IPS-NIHi7 (cell line): ENCODE measurements at regions not wholly inside any gene's neighbourhood (a gene's known extent, or its start where the extent isn't known, plus 50 kb on each side); places are given as distances from the start of the nearest gene placed in this dataset.

ENCODE experiments used
- DNase-seq: peaks from one replicate; pipeline ENCODE4 v3.0.0; 2012; ENCODE audit warnings: mixed read lengths; ENCODE audit errors: extremely low spot score

DNA sequence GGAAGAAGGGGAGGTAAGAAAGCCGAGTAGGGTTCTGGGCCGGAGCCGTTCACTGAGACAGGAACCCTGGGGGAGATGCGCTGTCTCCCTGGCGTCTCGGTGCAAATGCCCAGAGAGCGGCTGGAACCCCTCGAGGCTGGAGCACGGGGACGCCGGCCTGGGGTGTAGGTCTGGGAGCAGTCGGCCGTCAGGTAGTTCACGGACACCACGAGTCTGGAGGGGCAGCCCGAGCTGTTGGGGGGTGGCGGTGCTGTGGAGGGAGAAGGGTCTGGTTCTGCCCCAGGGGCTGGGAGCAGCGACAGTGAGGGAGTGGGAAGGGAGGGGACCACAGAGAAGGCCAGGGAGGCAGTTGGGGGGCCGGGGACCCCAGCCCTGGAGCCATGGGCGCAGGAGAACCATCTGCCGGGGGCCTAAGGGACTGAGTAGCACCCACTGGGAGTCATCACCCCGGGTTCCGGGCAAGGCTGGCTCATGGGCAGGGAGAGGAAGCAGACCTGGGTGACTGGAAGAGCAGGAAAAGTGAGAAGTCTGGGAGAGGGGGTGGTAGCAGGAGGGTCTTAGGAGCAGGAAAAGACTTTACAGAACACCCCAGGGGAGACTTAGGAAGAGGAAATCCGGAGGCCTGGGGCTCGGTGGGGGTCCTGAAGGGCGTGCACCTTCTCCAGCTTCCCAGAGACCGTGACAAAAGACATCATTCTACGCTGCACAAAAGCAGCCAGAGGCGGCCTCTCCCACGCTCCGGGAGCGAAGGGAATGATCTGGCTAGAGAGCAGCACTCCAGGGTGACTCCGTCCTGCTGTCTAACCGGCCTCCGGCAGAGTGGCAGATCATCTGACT is 173.1 kb upstream of the SOX1 start:
- peak; percentile 39 for DNase-seq

DNA sequence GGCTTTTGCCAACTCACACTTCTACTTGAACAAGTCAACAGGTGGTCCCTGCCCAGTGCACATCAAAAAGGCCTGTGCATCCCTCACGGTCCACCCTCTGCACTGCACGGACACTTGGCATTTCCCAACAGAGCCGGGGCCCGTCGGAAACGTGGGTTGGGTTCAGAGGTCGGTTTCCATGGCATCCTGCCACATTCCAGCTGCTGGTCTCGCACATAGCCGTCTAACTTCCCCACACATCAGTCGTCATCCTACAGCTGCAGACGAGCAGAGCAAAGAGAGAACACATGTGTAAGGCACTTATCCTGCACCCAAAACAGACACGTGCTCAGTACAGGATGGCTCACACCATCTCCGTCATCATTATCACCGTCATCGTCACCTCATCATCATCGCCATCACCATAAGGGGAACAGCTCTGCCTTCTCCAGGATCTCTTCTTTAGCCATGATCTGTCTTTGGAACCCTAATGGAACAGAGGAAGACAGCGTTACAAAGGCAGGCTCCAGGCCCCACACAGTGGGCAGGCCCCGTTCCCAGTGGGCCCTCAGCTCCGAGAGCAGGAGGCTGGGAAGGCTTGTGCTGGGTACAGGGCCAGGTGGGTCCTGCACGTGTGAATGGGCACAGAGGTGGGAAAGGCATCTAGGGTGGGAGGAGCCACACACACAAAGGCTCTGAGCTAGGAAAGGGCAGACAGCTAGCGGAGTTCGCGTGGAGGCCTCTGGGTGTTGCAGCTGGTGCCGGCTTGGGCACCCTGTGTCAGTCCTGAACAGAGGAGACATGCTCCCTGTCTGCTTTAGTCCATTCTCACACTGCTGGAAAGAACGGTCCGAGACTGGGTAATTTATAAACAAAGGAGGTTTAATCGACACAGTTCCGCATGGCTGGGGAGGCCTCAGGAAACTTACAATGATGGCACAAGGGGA is 170.8 kb upstream of the SOX1 start:
- DNase-seq = no peak

GRCh38 chr13:111897178-111897845 is 169.6 kb upstream of the SOX1 start:
- DNase-seq = no peak

DNA sequence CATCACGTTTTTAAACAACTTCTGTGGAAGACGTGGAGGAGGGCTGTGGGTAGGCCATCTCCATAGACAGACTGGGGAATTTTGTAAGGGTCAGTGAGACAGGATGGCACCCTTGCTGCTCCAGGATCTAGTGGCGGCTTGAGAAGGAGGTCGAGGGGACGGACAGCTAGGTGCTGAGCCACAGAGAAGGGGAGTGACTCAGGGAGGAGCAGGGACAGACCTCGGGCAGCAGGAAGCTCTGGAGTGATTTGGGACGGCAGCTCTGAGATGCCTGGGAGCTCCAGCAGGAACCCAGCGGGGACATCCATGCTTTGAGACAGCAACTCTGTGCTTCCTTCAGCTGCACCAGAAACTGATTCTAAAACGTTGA is 169.1 kb upstream of the SOX1 start:
- DNase-seq = no peak

DNA sequence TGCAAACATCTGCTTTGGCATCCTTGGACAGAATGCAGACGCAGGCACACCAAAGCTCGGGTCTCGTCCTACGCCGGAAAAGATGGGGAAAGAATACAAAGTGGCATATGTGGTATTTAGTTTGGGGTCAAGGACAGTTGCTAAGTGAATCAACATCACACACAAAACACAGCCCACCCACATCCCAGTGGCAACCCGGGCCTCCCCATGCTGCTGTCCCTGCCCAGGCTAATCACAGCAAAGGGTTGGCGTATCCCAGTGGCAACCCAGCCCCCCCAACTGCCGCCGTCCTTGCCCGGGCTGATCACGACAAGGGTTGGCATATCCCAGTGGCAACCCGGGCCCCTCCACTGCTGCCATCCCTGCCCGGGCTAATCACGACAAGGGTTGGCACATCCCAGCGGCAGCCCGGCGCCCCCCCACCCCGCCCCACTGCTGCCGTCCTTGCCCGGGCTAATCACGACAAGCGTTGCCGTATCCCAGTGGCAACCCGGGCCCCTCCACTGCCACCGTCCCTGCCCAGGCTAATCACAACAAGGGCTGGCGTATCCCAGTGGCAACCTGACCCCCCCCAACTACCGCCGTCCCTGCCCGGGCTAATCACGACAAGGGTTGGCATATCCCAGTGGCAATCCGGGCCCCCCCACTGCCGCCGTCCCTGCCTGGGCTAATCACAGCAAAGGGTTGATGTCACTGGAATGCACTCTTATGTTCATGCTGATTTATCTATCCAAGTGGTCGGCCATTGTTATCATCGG is 167.8 kb upstream of the SOX1 start:
- no peak for DNase-seq

DNA sequence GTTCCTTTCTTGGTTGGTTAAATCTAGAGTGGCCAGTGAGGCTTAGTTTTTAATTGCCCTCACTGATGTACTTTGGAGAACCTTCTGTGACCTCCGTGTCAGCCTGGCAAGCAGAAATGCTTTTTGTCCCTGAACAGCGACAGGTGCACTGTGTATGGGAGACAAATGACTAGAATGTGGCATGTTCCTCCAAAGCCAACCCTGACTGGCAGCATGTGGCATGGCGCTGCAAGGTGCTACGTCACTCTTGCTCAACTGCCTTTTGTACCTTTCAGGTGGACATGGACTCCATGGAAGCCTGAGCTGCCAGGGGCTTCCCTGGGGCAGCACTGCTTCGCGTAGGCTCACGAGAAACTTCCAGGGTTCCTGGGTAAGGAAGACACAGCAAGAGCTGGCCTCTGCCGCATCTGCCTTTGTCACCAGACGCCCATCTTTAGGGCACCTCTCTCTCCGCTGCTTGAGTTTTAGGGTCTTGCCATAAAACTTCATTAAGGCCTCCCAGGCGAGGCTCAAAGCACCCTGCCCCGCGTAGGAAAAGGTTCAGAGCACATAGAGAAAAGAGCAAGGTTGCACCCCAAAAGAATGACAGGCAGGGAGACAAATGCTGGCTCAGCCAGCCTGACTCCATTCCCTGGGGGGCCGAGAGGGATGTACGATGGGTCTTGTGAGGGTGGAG is 167.1 kb upstream of the SOX1 start:
- DNase-seq = no peak

DNA sequence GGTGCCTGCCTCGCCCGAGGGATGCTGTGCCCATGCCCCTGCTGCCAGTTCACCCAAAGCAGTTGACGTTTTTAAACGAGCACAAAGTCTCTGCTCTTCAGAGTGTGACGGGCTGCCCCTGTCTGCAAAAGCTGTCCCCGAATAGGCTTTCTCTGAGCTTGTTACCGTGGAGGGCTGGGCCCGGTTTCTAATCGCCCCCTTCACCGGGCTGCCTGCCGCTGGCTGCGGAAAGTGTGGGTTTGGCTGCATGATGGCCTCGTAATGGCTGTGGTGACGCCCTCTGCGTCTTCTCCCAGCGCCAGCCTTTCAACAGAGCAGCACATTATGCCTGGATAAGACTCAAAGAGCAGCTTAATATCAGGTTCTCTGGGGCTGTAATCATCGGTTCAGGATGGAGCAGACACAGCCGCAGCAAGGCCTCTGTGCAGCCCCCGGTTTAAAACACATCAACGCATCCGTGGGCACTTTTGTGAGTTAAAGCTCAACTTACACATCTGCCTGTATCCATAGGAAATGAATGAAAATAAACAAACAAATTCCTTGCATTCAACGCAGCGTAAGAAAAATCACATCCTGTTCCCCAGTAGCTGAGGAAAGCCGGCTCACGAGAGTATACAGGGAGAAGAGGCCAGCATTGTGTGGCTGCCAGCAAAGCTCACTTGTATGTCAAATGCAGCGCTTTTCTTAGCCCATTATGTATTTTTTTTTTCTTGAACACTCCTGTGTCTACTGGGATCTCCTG is 166.4 kb upstream of the SOX1 start:
- DNase-seq = no peak

- DNase-seq = no peak
These were observed 165.6 kb upstream of the SOX1 start for GRCh38 chr13:111901267-111901915.

- DNase-seq = no peak
These were observed 164.2 kb upstream of the SOX1 start for GRCh38 chr13:111902726-111903125.

DNA sequence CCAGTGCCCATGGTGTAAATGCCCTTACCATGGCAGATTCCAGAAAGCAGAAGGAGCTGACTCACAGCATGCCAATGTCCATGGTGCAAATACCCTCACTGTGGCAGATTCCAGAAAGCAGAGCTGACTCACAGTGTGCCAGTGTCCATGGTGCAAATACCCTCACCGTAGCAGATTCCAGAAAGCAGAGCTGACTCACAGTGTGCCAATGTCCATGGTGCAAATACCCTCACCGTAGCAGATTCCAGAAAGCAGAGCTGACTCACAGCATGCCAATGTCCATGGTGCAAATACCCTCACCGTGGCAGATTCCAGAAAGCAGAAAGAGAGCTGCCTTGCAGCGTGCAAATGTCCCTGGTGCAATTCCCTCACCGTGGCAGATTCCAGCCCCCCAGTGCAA is 163.8 kb upstream of the SOX1 start:
- DNase-seq = no peak

DNA sequence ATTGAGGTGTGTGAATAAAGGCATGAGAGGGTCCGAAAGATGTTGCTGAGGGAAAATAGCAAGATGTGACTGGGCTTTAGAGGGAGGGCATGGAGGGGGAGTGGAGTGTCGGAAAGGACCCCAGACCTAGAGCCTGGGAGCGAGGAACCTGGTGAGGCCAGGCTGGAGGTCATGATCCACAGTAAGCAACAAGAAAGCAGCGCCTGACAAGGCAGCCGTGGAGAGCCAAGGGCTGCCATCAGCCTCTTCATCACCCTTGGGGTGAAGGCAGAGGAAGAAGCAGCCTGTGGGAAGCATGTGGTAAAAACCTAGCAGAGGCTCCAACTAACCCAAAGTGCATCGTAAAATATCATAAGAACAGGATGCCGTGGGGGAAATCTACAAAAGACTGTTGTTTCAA is 162.8 kb upstream of the SOX1 start:
- DNase-seq = no peak

GRCh38 chr13:111904701-111905608 is 162.0 kb upstream of the SOX1 start:
- peak; percentile 57 for DNase-seq

GRCh38 chr13:111905609-111905945 is 161.4 kb upstream of the SOX1 start:
- no peak for DNase-seq

- DNase-seq = no peak
These were observed 160.6 kb upstream of the SOX1 start for GRCh38 chr13:111906306-111906705.

DNA sequence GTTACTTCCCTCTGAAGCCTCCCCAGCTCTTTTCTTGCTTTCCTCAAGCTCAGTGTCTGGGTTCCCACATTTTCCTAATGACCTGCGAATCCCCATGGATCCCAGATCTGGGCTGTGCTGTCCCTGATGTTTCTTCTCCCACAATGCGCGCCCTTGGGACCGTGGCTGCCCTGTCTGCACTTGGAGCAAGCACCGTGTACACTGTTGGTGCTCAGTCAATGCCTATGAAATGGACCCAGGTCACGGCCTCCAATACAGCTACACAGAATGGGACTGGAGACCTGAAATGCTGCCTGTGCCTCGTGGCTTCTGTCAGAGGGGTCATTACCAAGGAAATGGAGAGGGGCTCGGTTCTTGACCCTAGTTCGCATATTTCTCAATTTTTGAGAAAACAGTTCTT is 160.1 kb upstream of the SOX1 start:
- no peak for DNase-seq

DNA sequence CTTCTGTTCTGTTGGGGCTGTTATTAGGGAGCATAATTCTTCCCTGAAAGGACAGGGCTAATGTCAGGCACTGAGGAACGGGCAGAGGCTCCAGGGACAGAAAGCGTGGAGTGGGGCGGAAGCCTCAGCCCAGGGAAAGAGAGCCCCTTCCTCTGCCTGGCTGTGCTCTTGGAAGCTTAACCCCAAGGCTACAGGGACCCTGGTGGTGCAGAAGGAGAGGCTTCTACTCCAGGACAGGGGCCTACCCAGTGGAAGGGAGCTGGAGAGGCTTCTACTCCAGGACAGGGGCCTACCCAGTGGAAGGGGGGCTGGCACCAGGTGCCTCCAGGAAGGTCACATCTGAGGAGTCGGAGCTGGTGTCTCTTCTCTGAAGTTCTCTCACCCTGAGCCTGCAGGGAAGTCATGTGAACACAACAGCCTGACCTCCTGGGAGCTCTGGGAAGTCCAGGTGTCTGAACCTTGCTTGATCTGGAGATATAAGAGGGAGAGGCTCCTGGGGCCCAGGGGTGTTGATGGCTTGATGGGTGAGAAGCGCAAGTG is 159.5 kb upstream of the SOX1 start:
- no peak for DNase-seq

- no peak for DNase-seq
These were observed 158.6 kb upstream of the SOX1 start for GRCh38 chr13:111908361-111908760.

GRCh38 chr13:111908981-111909380 is 158.0 kb upstream of the SOX1 start:
- DNase-seq = no peak

DNA sequence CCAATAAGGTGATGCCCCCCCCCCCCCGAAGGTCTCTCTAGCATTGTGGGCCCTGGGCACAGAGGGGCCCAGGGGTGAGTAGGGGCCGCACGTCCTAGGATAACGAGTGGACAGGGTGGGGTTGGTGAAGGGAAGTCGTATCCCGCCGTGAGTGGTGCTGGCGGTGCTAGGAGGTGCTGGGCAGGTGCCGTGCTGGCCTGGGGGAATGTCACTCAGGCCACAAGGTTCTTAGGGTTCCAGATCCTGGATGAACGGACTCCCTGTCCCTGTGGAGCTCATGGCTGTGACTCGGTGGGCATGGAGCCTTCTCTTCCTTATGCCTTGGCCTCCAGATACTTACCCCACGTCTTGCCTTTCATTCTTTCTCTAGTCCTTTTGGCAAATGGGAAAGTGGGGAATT is 157.4 kb upstream of the SOX1 start:
- DNase-seq = no peak
